GM18505 (cell line): ENCODE measurements at regions not wholly inside any gene's neighbourhood (a gene's known extent, or its start where the extent isn't known, plus 50 kb on each side); places are given as distances from the start of the nearest gene placed in this dataset.

Source experiments
- ATAC-seq: cut with Tn5 transposase; IDR thresholded peaks from one replicate; pipeline ENCODE4 v1.9.1; 2021; ENCODE audit not compliant: unreplicated experiment
- POLR2A ChIP-seq: IDR thresholded peaks from 4 replicates; pipeline ENCODE4 v1.6.1; 2011; ENCODE audit warnings: borderline replicate concordance; ENCODE audit not compliant: insufficient read depth, insufficient read length; ENCODE audit errors: extremely low read depth

GRCh38 chr3:152516216-152516615 lies 247.5 kb downstream of the MBNL1 start:
- ATAC-seq, result no peak
- TF ChIP-seq POLR2A, result no peak

GRCh38 chr3:152517502-152517901 lies 248.8 kb downstream of the MBNL1 start:
- ATAC-seq, result no peak
- no peak for TF ChIP-seq POLR2A

DNA sequence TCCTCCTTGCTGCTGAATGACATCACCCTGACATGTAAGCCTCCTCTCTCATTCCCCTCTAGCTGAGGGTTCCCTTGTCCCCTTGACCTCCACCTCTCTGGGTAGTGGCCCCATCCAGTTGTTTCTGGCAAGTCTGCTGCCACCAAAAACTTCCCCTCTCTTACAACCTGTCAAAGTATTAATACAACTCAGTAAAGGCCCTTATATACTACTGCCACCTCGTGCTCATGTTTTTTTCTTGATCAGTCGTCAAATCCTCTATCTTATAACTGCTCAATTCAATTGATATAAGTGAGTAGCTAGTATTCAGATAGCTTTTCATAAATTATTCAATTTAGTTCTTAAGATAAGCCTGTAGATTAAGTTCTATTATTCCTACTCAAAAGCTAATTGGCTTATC lies 249.6 kb downstream of the MBNL1 start:
- ATAC-seq, result no peak
- TF ChIP-seq POLR2A, result no peak

DNA sequence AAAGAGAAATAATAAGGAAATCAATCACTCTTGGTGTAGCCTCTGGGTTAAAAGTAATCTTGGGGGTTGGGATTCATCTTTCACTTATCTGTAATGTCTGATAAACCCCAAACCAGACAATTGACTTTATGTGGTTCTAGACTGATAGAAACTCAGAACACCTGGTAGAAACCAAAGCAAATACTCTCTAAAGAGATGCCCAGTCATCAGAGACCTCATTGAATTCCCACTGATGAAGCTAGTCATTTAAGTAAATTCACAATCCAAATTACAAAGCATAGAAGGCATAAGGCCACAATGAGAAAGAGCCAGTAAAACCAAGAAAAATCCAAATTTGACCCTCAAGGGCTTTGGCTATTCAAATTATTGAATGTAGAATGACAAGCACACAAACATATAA lies 250.6 kb downstream of the MBNL1 start:
- ATAC-seq, result peak; percentile 54
- no peak for TF ChIP-seq POLR2A

DNA sequence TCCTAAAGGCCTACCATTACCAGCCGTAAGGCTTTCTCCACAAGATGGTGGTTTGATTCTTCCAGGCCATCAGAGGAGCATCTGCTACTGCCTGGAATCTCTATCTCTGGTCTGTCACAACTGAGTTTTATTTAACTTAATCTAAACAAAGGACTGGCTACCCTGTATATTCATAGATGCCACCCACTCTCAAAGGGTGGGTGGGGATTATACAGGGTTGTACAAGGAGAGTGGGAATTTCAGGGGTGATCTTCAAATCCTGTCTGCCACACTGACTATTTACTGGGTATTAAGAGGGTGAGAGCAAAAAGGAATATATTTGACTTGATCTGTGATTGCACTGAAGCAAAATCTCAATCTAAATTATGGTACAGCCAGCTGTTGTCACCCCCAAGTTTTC lies 253.3 kb downstream of the MBNL1 start:
- ATAC-seq, result no peak
- no peak for TF ChIP-seq POLR2A

GRCh38 chr3:152524198-152525140 lies 255.7 kb downstream of the MBNL1 start:
- peak; percentile 55 for ATAC-seq
- TF ChIP-seq POLR2A, result no peak

GRCh38 chr3:152531717-152532116 lies 263.0 kb downstream of the MBNL1 start:
- TF ChIP-seq POLR2A, result no peak
- no peak for ATAC-seq

DNA sequence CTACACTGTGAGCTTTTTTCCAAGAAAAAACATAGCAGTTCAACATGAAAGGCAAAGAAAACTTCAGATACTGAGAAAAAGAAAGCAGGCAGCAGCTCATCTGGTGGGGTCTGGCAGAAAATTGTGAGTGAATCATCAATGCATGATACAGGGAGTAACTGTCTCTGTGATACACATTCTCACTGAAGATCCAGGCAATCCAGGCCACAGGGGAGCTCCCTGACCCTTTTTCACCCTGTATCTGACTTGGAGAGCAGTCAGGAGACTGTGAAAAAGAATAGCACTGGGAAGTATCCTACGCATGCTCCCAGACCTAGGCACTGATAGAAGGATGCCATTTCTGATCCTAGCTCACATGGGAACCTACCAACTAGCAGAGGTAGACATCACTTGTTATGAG lies 269.8 kb downstream of the MBNL1 start:
- TF ChIP-seq POLR2A, result no peak
- no peak for ATAC-seq

DNA sequence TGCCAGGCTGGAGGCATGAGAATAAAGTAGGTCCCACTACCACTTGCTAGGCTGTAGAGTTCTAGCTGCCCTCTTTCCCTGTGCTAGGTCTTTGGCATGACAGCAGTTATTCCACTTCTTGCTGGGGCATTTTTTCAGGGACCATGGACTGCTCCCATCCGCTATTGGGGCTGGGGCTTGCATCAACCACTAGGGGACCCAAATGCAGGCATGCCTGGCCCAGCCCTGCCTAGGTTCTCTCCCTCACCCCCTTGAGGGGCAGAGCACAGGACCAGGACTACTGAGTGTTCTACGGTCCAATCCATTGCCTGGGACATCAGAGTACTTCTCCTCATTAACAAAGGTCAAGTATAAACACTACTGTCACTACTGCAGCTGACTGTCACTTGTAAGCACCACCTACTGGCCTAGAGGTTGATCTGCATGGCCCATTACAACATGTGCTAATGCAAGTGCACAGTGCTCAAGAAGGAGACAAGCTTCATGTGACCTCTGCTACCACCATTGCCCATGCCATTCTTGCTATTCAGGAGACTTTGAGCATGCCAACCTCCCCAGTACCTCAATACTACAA lies 270.5 kb downstream of the MBNL1 start:
- TF ChIP-seq POLR2A, result no peak
- no peak for ATAC-seq

DNA sequence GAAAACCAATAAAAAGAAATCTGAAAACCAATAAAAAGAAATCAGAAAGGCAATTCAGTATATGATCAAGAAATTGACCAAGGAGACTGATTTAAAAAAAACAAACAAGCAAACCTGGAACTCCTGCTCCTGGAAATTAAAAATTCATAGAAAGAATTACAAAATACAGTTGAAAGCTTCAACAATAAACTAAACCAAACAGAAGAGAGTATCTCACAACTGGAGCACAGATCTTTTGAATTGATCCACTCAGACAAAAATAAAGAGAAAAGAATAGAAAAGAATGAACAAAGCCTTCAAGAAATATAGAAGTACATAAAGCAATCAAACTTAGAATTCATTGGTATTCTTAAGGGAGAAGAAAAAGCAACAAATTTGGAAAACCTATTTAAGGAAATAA lies 271.4 kb downstream of the MBNL1 start:
- no peak for ATAC-seq
- TF ChIP-seq POLR2A, result no peak

- no peak for TF ChIP-seq POLR2A
These were observed 278.4 kb downstream of the MBNL1 start for GRCh38 chr3:152547153-152547552.

GRCh38 chr3:152549263-152549662 lies 280.5 kb downstream of the MBNL1 start:
- ATAC-seq, result no peak
- no peak for TF ChIP-seq POLR2A

More at GRCh38 chr3:152547153-152547552, 278.4 kb downstream of the MBNL1 start:
- no peak for ATAC-seq

GRCh38 chr3:152550284-152550683 lies 281.6 kb downstream of the MBNL1 start:
- TF ChIP-seq POLR2A, result no peak
- ATAC-seq, result no peak

- ATAC-seq, result no peak
These were observed 280.0 kb upstream of the P2RY1 start for GRCh38 chr3:152554980-152555379.

More at GRCh38 chr3:152554980-152555379, 280.0 kb upstream of the P2RY1 start:
- TF ChIP-seq POLR2A, result no peak
